ENCODE measurements at regions not wholly inside any gene's neighbourhood (a gene's known extent, or its start where the extent isn't known, plus 50 kb on each side); places are given as distances from the start of the nearest gene placed in this dataset.

- Histone ChIP-seq H3K27ac (no peak overlapping the region), H3K4me3 (no peak overlapping the region)
- intact Hi-C loops (cut with DNase I): no loop called here
These were observed 55.8 kb upstream of the SMOC2 start for GRCh38 chr6:168385037-168385759.

GRCh38 chr6:168385858-168386735 is 54.9 kb upstream of the SMOC2 start:
- no peak for DNase-seq

More at GRCh38 chr6:168385037-168385759, 55.8 kb upstream of the SMOC2 start:
- DNase-seq: no peak
- Histone ChIP-seq H3K4me1 (replicated peaks in 1 of 2) (no peaks in the 10 kb centered on the region), H3K36me3 (replicated peaks in 1 of 2) (no peaks in the 10 kb centered on the region), H3K9me3 (replicated peaks in 1 of 3) (no peaks in the 10 kb centered on the region), H3K27me3 (no peaks in the 10 kb centered on the region)
- whole genome bisulfite sequencing, 4 donors: 72 to 82% (median 79%) methylated on average over 18 of the region's 18 CpGs
- TF ChIP-seq CTCF (IDR thresholded peaks at IDR 0.05): no peak
- no peak for TF ChIP-seq POLR2A (IDR thresholded peaks at IDR 0.05)

GRCh38 chr6:168386973-168387372 is 54.0 kb upstream of the SMOC2 start:
- WGBS, 4 donors: 81 to 87% (median 84%) methylated on average over 8 to 9 of the region's 9 CpGs
- Histone ChIP-seq H3K9me3 (replicated peaks in 1 of 3) (no peaks in the 10 kb centered on the region), H3K27ac (no peak overlapping the region), H3K4me1 (replicated peaks in 1 of 2) (no peaks in the 10 kb centered on the region), H3K36me3 (replicated peaks in 1 of 2) (no peaks in the 10 kb centered on the region), H3K27me3 (no peaks in the 10 kb centered on the region), H3K4me3 (no peak overlapping the region)
- intact Hi-C loops (cut with DNase I): no loop called here
- DNase-seq: no peak
- TF ChIP-seq POLR2A (IDR thresholded peaks at IDR 0.05) (no peak), CTCF (IDR thresholded peaks at IDR 0.05) (no peak)

More at GRCh38 chr6:168385858-168386735, 54.9 kb upstream of the SMOC2 start:
- 81 to 86% (median 83%) methylated on average over 3 to 9 of the region's 9 CpGs for WGBS, 4 donors
- no peak for TF ChIP-seq POLR2A (IDR thresholded peaks at IDR 0.05)
- no peak for TF ChIP-seq CTCF (IDR thresholded peaks at IDR 0.05)
- Histone ChIP-seq H3K4me1 (replicated peaks in 1 of 2) (no peaks in the 10 kb centered on the region), H3K4me3 (no peak overlapping the region), H3K27ac (no peak overlapping the region), H3K36me3 (replicated peaks in 1 of 2) (no peaks in the 10 kb centered on the region), H3K27me3 (no peaks in the 10 kb centered on the region), H3K9me3 (replicated peaks in 1 of 3) (no peaks in the 10 kb centered on the region)
- intact Hi-C loops (cut with DNase I): no loop called here

- intact Hi-C loops (cut with DNase I): no loop called here
- no peaks in the 10 kb centered on the region for H3K4me1 ChIP-seq (replicated peaks in 1 of 2)
- no peaks in the 10 kb centered on the region for H3K9me3 ChIP-seq (replicated peaks in 1 of 3)
- WGBS, 4 donors: 60 to 82% (median 81%) methylated on average over 1 to 10 of the region's 10 CpGs; no CpG with 5 or more reads in 1 of the 4 donors
- no peak overlapping the region for H3K27ac ChIP-seq
- no peak for DNase-seq
- no peak for TF ChIP-seq CTCF (IDR thresholded peaks at IDR 0.05)
- no peak for TF ChIP-seq POLR2A (IDR thresholded peaks at IDR 0.05)
- H3K27me3 ChIP-seq: no peaks in the 10 kb centered on the region
- no peak overlapping the region for H3K4me3 ChIP-seq
- H3K36me3 ChIP-seq (replicated peaks in 1 of 2): no peaks in the 10 kb centered on the region
These were observed 53.6 kb upstream of the SMOC2 start for GRCh38 chr6:168387426-168387825.
